ENCODE measurements at regions not wholly inside any gene's neighbourhood (a gene's known extent, or its start where the extent isn't known, plus 50 kb on each side); places are given as distances from the start of the nearest gene placed in this dataset.
"Not testable (repeated sequence)": the region's sequence is repeated elsewhere in the genome, so short reads cannot be mapped to it uniquely, and the experiment has no call there.

- no peak for TF ChIP-seq CTCF (IDR thresholded peaks at IDR 0.05)
- Histone ChIP-seq H3K4me1 (ENCODE audit: control insufficient read depth, insufficient read depth, low read length) (no peaks in the 10 kb centered on the region), H3K27me3 (ENCODE audit: control insufficient read depth, insufficient read depth, low read length) (no peaks in the 10 kb centered on the region), H3K4me3 (ENCODE audit: low read length) (no peak overlapping the region), H3K36me3 (ENCODE audit: control insufficient read depth, insufficient read depth, low read length) (no peaks in the 10 kb centered on the region), H3K27ac (ENCODE audit: low read length) (no peak overlapping the region), H3K9me3 (ENCODE audit: control insufficient read depth, insufficient read depth, low read length) (no peaks in the 10 kb centered on the region)
- Mint-ChIP-seq H3K27ac (no peak overlapping the region), H3K27me3 (ENCODE audit: low read depth in 2 of 2) (peaks cover 7 to 28% of the 10 kb centered on the region in 2 donors), H3K36me3 (no peaks in the 10 kb centered on the region), H3K9me3 (no peaks in the 10 kb centered on the region), H3K4me3 (no peak overlapping the region), H3K4me1 (no peaks in the 10 kb centered on the region)
- ATAC-seq (no peak), DNase-seq (no peak)
- intact Hi-C loops (cut with micrococcal nuclease): no loop called here
- WGBS (ENCODE audit: insufficient coverage): 91% methylated on average over 17 of the region's 17 CpGs
Measured at GRCh38 chr22:48757985-48758561, 1069.6 kb downstream of the BRD1 start.

- ATAC-seq (no peak), DNase-seq (no peak)
- Mint-ChIP-seq H3K36me3 (no peaks in the 10 kb centered on the region), H3K4me1 (no peaks in the 10 kb centered on the region), H3K27me3 (ENCODE audit: low read depth in 2 of 2) (peaks cover 7 to 25% of the 10 kb centered on the region in 2 donors), H3K27ac (no peak overlapping the region), H3K4me3 (no peak overlapping the region), H3K9me3 (no peaks in the 10 kb centered on the region)
- Histone ChIP-seq H3K9me3 (ENCODE audit: control insufficient read depth, insufficient read depth, low read length) (no peaks in the 10 kb centered on the region), H3K27me3 (ENCODE audit: control insufficient read depth, insufficient read depth, low read length) (no peaks in the 10 kb centered on the region), H3K36me3 (ENCODE audit: control insufficient read depth, insufficient read depth, low read length) (no peaks in the 10 kb centered on the region), H3K4me3 (ENCODE audit: low read length) (no peak overlapping the region), H3K27ac (ENCODE audit: low read length) (no peak overlapping the region), H3K4me1 (ENCODE audit: control insufficient read depth, insufficient read depth, low read length) (no peaks in the 10 kb centered on the region)
- intact Hi-C loops (cut with micrococcal nuclease): no loop called here
- 80% methylated on average over 7 of the region's 7 CpGs for WGBS (ENCODE audit: insufficient coverage)
- TF ChIP-seq CTCF (IDR thresholded peaks at IDR 0.05): no peak
Measured at GRCh38 chr22:48757581-48757980, 1070.1 kb downstream of the BRD1 start.

GRCh38 chr22:48757135-48757534 is 1070.5 kb downstream of the BRD1 start:
- intact Hi-C loops (cut with micrococcal nuclease); H3K27ac ChIP-seq (ENCODE audit: low read length); DNase-seq; H3K27ac Mint-ChIP-seq; ATAC-seq; H3K36me3 ChIP-seq (ENCODE audit: control insufficient read depth, insufficient read depth, low read length); H3K4me1 Mint-ChIP-seq; H3K4me3 Mint-ChIP-seq; H3K4me1 ChIP-seq (ENCODE audit: control insufficient read depth, insufficient read depth, low read length); H3K27me3 ChIP-seq (ENCODE audit: control insufficient read depth, insufficient read depth, low read length); H3K4me3 ChIP-seq (ENCODE audit: low read length); H3K9me3 ChIP-seq (ENCODE audit: control insufficient read depth, insufficient read depth, low read length); H3K9me3 Mint-ChIP-seq; H3K36me3 Mint-ChIP-seq: not testable (repeated sequence)
- WGBS (ENCODE audit: insufficient coverage): 29% methylated on average over 1 of the region's 1 CpG
- H3K27me3 Mint-ChIP-seq (ENCODE audit: low read depth in 2 of 2): peaks cover 7 to 20% of the 10 kb centered on the region in 2 donors

- no peak for DNase-seq
- no peak for TF ChIP-seq CTCF (IDR thresholded peaks at IDR 0.05)
- Mint-ChIP-seq H3K27ac (no peak overlapping the region), H3K36me3 (no peaks in the 10 kb centered on the region), H3K4me1 (no peaks in the 10 kb centered on the region), H3K27me3 (ENCODE audit: low read depth in 2 of 2) (peaks cover 7 to 13% of the 10 kb centered on the region in 2 donors), H3K9me3 (no peaks in the 10 kb centered on the region), H3K4me3 (no peak overlapping the region)
- intact Hi-C loops (cut with micrococcal nuclease): no loop called here
- Histone ChIP-seq H3K36me3 (ENCODE audit: control insufficient read depth, insufficient read depth, low read length) (no peaks in the 10 kb centered on the region), H3K4me3 (ENCODE audit: low read length) (no peak overlapping the region), H3K9me3 (ENCODE audit: control insufficient read depth, insufficient read depth, low read length) (no peaks in the 10 kb centered on the region), H3K4me1 (ENCODE audit: control insufficient read depth, insufficient read depth, low read length) (no peaks in the 10 kb centered on the region), H3K27me3 (ENCODE audit: control insufficient read depth, insufficient read depth, low read length) (no peaks in the 10 kb centered on the region), H3K27ac (ENCODE audit: low read length) (no peak overlapping the region)
- WGBS (ENCODE audit: insufficient coverage): 78% methylated on average over 31 of the region's 32 CpGs
- no peak for ATAC-seq
Measured at GRCh38 chr22:48756146-48757111, 1071.2 kb downstream of the BRD1 start.
